ENCODE measurements at regions not wholly inside any gene's neighbourhood (a gene's known extent, or its start where the extent isn't known, plus 50 kb on each side); places are given as distances from the start of the nearest gene placed in this dataset.
"Not testable (repeated sequence)": the region's sequence is repeated elsewhere in the genome, so short reads cannot be mapped to it uniquely, and the experiment has no call there.

- ChIA-PET CTCF (no interaction called here), POLR2A (ENCODE audit: low non-redundant PET) (no interaction called here)
- no peak for DNase-seq (ENCODE audit: low spot score)
- no peak for TF ChIP-seq CTCF (conservative IDR thresholded peaks at IDR 0.05; ENCODE audit: low read depth)
- no peak overlapping the region for H3K27ac ChIP-seq
Observed at GRCh38 chr13:90645582-90645981, 701.9 kb upstream of the MIR17HG start.

- DNase-seq (ENCODE audit: low spot score): no peak
- POLR2A ChIA-PET (ENCODE audit: low non-redundant PET): no interaction called here
- CTCF ChIA-PET: no interaction called here
- H3K27ac ChIP-seq: no peak overlapping the region
- TF ChIP-seq CTCF (conservative IDR thresholded peaks at IDR 0.05; ENCODE audit: low read depth): no peak
Observed at GRCh38 chr13:90648497-90648896, 699.0 kb upstream of the MIR17HG start.

GRCh38 chr13:90652036-90652435, 695.5 kb upstream of the MIR17HG start:
- H3K27ac ChIP-seq: no peak overlapping the region
- TF ChIP-seq CTCF (conservative IDR thresholded peaks at IDR 0.05; ENCODE audit: low read depth): no peak
- no peak for DNase-seq (ENCODE audit: low spot score)
- POLR2A ChIA-PET (ENCODE audit: low non-redundant PET): no interaction called here
- CTCF ChIA-PET: no interaction called here

- H3K27ac ChIP-seq: no peak overlapping the region
- CTCF ChIA-PET: no interaction called here
- no peak for DNase-seq (ENCODE audit: low spot score)
- POLR2A ChIA-PET (ENCODE audit: low non-redundant PET): no interaction called here
- TF ChIP-seq CTCF (conservative IDR thresholded peaks at IDR 0.05; ENCODE audit: low read depth): no peak
Observed at GRCh38 chr13:90654970-90655369, 692.5 kb upstream of the MIR17HG start.

- POLR2A ChIA-PET (ENCODE audit: low non-redundant PET); H3K27ac ChIP-seq; DNase-seq (ENCODE audit: low spot score); CTCF ChIA-PET: not testable (repeated sequence)
Observed at GRCh38 chr13:90664200-90664599, 683.3 kb upstream of the MIR17HG start.

- TF ChIP-seq CTCF (conservative IDR thresholded peaks at IDR 0.05; ENCODE audit: low read depth): no peak
- ChIA-PET CTCF (no interaction called here), POLR2A (ENCODE audit: low non-redundant PET) (no interaction called here)
- no peak for DNase-seq (ENCODE audit: low spot score)
- no peak overlapping the region for H3K27ac ChIP-seq
Observed at GRCh38 chr13:90673746-90674145, 673.7 kb upstream of the MIR17HG start.

GRCh38 chr13:90675129-90675528, 672.4 kb upstream of the MIR17HG start:
- H3K27ac ChIP-seq: no peak overlapping the region
- TF ChIP-seq CTCF (conservative IDR thresholded peaks at IDR 0.05; ENCODE audit: low read depth): no peak
- ChIA-PET POLR2A (ENCODE audit: low non-redundant PET) (no interaction called here), CTCF (no interaction called here)
- no peak for DNase-seq (ENCODE audit: low spot score)

Measured in RWPE1 (cell line).